SU-DHL-6 (cell line): ENCODE measurements at regions not wholly inside any gene's neighbourhood (a gene's known extent, or its start where the extent isn't known, plus 50 kb on each side); places are given as distances from the start of the nearest gene placed in this dataset.

Experiments
- H2AFZ ChIP-seq: fragments of 200-600 bp; sonication (generic); 2 replicates; pipeline ENCODE4 v1.6.1; 2014; ENCODE audit warnings: low read depth, mild to moderate bottlenecking, moderate library complexity, mixed read lengths, antibody characterized with exemption, low read length; ENCODE audit not compliant: severe bottlenecking
- H3F3A ChIP-seq: fragments of 200-600 bp; shearing (Covaris generic); 2 replicates; pipeline ENCODE4 v1.6.0; 2016; ENCODE audit warnings: antibody characterized with exemption, mild to moderate bottlenecking; ENCODE audit not compliant: insufficient read depth
- H3K27ac ChIP-seq: fragments of 200-600 bp; sonication (generic); 2 replicates; pipeline ENCODE4 v1.5.1; 2016; ENCODE audit warnings: low read depth, mild to moderate bottlenecking, low read length, moderate library complexity, mixed read lengths
- H3K27me3 ChIP-seq: fragments of 200-600 bp; sonication (generic), shearing (Covaris generic); 2 replicates; pipeline ENCODE4 v1.6.0; 2014; ENCODE audit warnings: mild to moderate bottlenecking, low read length
- H3K36me3 ChIP-seq: fragments of 200-600 bp; sonication (generic); 2 replicates; pipeline ENCODE4 v1.6.1; 2014; ENCODE audit warnings: mild to moderate bottlenecking, low read length, mixed read lengths
- H3K4me2 ChIP-seq: fragments of 300-600, 200-600 bp; shearing (Covaris generic), sonication (generic); 2 replicates; pipeline ENCODE4 v1.6.0; 2014; ENCODE audit warnings: low read length, low read depth, mild to moderate bottlenecking; ENCODE audit not compliant: poor library complexity, severe bottlenecking
- H3K4me3 ChIP-seq: fragments of 200-600 bp; sonication (generic); 2 replicates; pipeline ENCODE4 v1.5.1; 2014; ENCODE audit warnings: antibody characterized with exemption, low read length, mild to moderate bottlenecking, mixed read lengths; ENCODE audit not compliant: insufficient read depth, poor library complexity, severe bottlenecking
- H3K79me2 ChIP-seq: fragments of 200-600 bp; sonication (generic); 2 replicates; pipeline ENCODE4 v1.6.1; 2014; ENCODE audit warnings: mild to moderate bottlenecking, low read length, moderate library complexity; ENCODE audit not compliant: insufficient read depth
- H3K9ac ChIP-seq: fragments of 200-600 bp; sonication (generic); 2 replicates; pipeline ENCODE4 v1.7.0; 2014; ENCODE audit warnings: mild to moderate bottlenecking, low read length
- H3K9me2 ChIP-seq: fragments of 200-600 bp; sonication (generic); replicated peaks from 2 replicates; pipeline ENCODE4 v1.6.1; 2014; ENCODE audit warnings: low read length; ENCODE audit not compliant: insufficient read depth
- H3K9me3 ChIP-seq: fragments of 200-600 bp; sonication (generic); 2 replicates; pipeline ENCODE4 v1.6.1; 2014; ENCODE audit warnings: low read length, mixed read lengths; ENCODE audit not compliant: insufficient read depth
- H4K20me1 ChIP-seq: fragments of 200-600 bp; sonication (generic); 2 replicates; pipeline ENCODE4 v1.6.1; 2014; ENCODE audit warnings: low read depth, mild to moderate bottlenecking, antibody characterized with exemption, low read length, moderate library complexity, mixed read lengths
- CTCF ChIP-seq: fragments of 200-600 bp; sonication (generic); IDR thresholded peaks from one replicate; pipeline ENCODE4 v1.5.1; 2017; ENCODE audit warnings: antibody characterized with exemption, mild to moderate bottlenecking, low read length, moderate library complexity; ENCODE audit not compliant: insufficient read depth, poor library complexity, severe bottlenecking
- EZH2phosphoT487 ChIP-seq: fragments of 200-600 bp; sonication (generic), shearing (Covaris generic); conservative IDR thresholded peaks from 2 replicates; pipeline ENCODE4 v1.6.1; 2018; ENCODE audit warnings: mild to moderate bottlenecking, antibody characterized with exemption, low read length, moderate library complexity, mixed read lengths

- H3K4me2 ChIP-seq = no peak overlapping the region
- H4K20me1 ChIP-seq = no peaks in the 10 kb centered on the region
- no peaks in the 10 kb centered on the region for H3K9me3 ChIP-seq
- H3K36me3 ChIP-seq = no peaks in the 10 kb centered on the region
- H3K27ac ChIP-seq = no peak overlapping the region
- no peaks in the 10 kb centered on the region for H3K79me2 ChIP-seq
- H2AFZ ChIP-seq = no peak overlapping the region
- H3K9ac ChIP-seq = no peak overlapping the region
- no peak overlapping the region for H3K4me3 ChIP-seq
- no peaks in the 10 kb centered on the region for H3F3A ChIP-seq
- H3K27me3 ChIP-seq = no peaks in the 10 kb centered on the region
- H3K9me2 ChIP-seq = no peaks in the 10 kb centered on the region
- TF ChIP-seq CTCF (no peak), EZH2phosphoT487 (no peak)
These were observed 168.3 kb upstream of the PPP2R2B start for GRCh38 chr5:147046894-147047293.

GRCh38 chr5:147049764-147050163, 171.2 kb upstream of the PPP2R2B start:
- Histone ChIP-seq H3K9me3 (no peaks in the 10 kb centered on the region), H3K9me2 (no peaks in the 10 kb centered on the region), H3K9ac (no peak overlapping the region), H2AFZ (no peak overlapping the region), H3F3A (no peaks in the 10 kb centered on the region), H4K20me1 (no peaks in the 10 kb centered on the region), H3K27ac (no peak overlapping the region), H3K79me2 (no peaks in the 10 kb centered on the region), H3K4me3 (no peak overlapping the region), H3K4me2 (no peak overlapping the region), H3K36me3 (no peaks in the 10 kb centered on the region), H3K27me3 (no peaks in the 10 kb centered on the region)
- TF ChIP-seq EZH2phosphoT487 (no peak), CTCF (no peak)

- Histone ChIP-seq H3K4me3 (no peak overlapping the region), H3K27ac (no peak overlapping the region), H3K4me2 (no peak overlapping the region), H3K36me3 (no peaks in the 10 kb centered on the region), H3K27me3 (no peaks in the 10 kb centered on the region), H2AFZ (no peak overlapping the region), H3K9me2 (no peaks in the 10 kb centered on the region), H3K9ac (no peak overlapping the region), H3K79me2 (no peaks in the 10 kb centered on the region), H3F3A (no peaks in the 10 kb centered on the region), H4K20me1 (no peaks in the 10 kb centered on the region), H3K9me3 (no peaks in the 10 kb centered on the region)
- TF ChIP-seq CTCF (no peak), EZH2phosphoT487 (no peak)
These were observed 171.6 kb upstream of the PPP2R2B start for GRCh38 chr5:147050172-147050571.

GRCh38 chr5:147051193-147051592, 172.6 kb upstream of the PPP2R2B start:
- H3K79me2 ChIP-seq = no peaks in the 10 kb centered on the region
- no peaks in the 10 kb centered on the region for H3K27me3 ChIP-seq
- no peaks in the 10 kb centered on the region for H3K9me3 ChIP-seq
- no peak overlapping the region for H3K9ac ChIP-seq
- H3K36me3 ChIP-seq = no peaks in the 10 kb centered on the region
- no peak overlapping the region for H3K4me3 ChIP-seq
- no peaks in the 10 kb centered on the region for H4K20me1 ChIP-seq
- H3K9me2 ChIP-seq = no peaks in the 10 kb centered on the region
- H3K27ac ChIP-seq = no peak overlapping the region
- H3K4me2 ChIP-seq = no peak overlapping the region
- no peaks in the 10 kb centered on the region for H3F3A ChIP-seq
- H2AFZ ChIP-seq = no peak overlapping the region
- TF ChIP-seq EZH2phosphoT487 (no peak), CTCF (no peak)
